ENCODE measurements at regions not wholly inside any gene's neighbourhood (a gene's known extent, or its start where the extent isn't known, plus 50 kb on each side); places are given as distances from the start of the nearest gene placed in this dataset.

DNA sequence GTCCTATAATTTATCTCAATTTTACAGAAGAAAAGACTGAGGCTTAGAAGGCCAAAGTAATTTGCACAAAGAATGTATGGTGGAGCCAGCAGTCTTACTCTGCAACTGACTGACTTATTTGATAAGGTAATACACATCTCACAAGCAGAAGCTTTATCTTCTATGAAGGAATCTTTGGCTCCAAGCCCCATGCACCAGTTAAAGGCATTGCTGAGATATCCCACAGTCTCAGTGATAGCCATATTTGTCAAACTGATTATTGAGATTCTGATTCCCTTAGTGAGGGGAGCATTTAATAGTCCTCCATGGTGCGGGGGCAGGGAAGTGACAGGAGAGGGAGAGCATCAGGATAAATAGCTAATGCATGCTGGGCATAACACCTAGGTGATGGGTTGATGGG lies 60.4 kb upstream of the GRIP1 start (continued):
- TF ChIP-seq, protein P1, sequence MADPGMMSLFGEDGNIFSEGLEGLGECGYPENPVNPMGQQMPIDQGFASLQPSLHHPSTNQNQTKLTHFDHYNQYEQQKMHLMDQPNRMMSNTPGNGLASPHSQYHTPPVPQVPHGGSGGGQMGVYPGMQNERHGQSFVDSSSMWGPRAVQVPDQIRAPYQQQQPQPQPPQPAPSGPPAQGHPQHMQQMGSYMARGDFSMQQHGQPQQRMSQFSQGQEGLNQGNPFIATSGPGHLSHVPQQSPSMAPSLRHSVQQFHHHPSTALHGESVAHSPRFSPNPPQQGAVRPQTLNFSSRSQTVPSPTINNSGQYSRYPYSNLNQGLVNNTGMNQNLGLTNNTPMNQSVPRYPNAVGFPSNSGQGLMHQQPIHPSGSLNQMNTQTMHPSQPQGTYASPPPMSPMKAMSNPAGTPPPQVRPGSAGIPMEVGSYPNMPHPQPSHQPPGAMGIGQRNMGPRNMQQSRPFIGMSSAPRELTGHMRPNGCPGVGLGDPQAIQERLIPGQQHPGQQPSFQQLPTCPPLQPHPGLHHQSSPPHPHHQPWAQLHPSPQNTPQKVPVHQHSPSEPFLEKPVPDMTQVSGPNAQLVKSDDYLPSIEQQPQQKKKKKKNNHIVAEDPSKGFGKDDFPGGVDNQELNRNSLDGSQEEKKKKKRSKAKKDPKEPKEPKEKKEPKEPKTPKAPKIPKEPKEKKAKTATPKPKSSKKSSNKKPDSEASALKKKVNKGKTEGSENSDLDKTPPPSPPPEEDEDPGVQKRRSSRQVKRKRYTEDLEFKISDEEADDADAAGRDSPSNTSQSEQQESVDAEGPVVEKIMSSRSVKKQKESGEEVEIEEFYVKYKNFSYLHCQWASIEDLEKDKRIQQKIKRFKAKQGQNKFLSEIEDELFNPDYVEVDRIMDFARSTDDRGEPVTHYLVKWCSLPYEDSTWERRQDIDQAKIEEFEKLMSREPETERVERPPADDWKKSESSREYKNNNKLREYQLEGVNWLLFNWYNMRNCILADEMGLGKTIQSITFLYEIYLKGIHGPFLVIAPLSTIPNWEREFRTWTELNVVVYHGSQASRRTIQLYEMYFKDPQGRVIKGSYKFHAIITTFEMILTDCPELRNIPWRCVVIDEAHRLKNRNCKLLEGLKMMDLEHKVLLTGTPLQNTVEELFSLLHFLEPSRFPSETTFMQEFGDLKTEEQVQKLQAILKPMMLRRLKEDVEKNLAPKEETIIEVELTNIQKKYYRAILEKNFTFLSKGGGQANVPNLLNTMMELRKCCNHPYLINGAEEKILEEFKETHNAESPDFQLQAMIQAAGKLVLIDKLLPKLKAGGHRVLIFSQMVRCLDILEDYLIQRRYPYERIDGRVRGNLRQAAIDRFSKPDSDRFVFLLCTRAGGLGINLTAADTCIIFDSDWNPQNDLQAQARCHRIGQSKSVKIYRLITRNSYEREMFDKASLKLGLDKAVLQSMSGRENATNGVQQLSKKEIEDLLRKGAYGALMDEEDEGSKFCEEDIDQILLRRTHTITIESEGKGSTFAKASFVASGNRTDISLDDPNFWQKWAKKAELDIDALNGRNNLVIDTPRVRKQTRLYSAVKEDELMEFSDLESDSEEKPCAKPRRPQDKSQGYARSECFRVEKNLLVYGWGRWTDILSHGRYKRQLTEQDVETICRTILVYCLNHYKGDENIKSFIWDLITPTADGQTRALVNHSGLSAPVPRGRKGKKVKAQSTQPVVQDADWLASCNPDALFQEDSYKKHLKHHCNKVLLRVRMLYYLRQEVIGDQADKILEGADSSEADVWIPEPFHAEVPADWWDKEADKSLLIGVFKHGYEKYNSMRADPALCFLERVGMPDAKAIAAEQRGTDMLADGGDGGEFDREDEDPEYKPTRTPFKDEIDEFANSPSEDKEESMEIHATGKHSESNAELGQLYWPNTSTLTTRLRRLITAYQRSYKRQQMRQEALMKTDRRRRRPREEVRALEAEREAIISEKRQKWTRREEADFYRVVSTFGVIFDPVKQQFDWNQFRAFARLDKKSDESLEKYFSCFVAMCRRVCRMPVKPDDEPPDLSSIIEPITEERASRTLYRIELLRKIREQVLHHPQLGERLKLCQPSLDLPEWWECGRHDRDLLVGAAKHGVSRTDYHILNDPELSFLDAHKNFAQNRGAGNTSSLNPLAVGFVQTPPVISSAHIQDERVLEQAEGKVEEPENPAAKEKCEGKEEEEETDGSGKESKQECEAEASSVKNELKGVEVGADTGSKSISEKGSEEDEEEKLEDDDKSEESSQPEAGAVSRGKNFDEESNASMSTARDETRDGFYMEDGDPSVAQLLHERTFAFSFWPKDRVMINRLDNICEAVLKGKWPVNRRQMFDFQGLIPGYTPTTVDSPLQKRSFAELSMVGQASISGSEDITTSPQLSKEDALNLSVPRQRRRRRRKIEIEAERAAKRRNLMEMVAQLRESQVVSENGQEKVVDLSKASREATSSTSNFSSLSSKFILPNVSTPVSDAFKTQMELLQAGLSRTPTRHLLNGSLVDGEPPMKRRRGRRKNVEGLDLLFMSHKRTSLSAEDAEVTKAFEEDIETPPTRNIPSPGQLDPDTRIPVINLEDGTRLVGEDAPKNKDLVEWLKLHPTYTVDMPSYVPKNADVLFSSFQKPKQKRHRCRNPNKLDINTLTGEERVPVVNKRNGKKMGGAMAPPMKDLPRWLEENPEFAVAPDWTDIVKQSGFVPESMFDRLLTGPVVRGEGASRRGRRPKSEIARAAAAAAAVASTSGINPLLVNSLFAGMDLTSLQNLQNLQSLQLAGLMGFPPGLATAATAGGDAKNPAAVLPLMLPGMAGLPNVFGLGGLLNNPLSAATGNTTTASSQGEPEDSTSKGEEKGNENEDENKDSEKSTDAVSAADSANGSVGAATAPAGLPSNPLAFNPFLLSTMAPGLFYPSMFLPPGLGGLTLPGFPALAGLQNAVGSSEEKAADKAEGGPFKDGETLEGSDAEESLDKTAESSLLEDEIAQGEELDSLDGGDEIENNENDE (IDR thresholded peaks at IDR 0.05; ENCODE audit: low read depth, low read length), result no peak
- TF ChIP-seq, protein P2, sequence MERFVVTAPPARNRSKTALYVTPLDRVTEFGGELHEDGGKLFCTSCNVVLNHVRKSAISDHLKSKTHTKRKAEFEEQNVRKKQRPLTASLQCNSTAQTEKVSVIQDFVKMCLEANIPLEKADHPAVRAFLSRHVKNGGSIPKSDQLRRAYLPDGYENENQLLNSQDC (CRISPR knock-in tag; IDR thresholded peaks at IDR 0.05), result no peak
- TF ChIP-seq GATAD2A (IDR thresholded peaks at IDR 0.05) (no peak), ELF1 (tag; IDR thresholded peaks at IDR 0.05) (no peak), TGIF2 (CRISPR knock-in tag; IDR thresholded peaks at IDR 0.05) (no peak), ZNF184 (CRISPR knock-in tag; IDR thresholded peaks at IDR 0.05) (no peak), SMAD3 (CRISPR knock-in tag; conservative IDR thresholded peaks at IDR 0.05) (no peak)
- TF ChIP-seq, protein P3, sequence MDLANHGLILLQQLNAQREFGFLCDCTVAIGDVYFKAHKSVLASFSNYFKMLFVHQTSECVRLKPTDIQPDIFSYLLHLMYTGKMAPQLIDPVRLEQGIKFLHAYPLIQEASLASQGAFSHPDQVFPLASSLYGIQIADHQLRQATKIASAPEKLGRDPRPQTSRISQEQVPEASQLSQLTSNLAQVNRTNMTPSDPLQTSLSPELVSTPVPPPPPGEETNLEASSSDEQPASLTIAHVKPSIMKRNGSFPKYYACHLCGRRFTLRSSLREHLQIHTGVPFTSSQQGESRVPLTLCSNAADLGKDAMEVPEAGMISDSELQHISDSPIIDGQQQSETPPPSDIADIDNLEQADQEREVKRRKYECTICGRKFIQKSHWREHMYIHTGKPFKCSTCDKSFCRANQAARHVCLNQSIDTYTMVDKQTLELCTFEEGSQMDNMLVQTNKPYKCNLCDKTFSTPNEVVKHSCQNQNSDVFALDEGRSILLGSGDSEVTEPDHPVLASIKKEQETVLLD (IDR thresholded peaks at IDR 0.05), result no peak

All from K562 (cell line).